ENCODE measurements at regions not wholly inside any gene's neighbourhood (a gene's known extent, or its start where the extent isn't known, plus 50 kb on each side); places are given as distances from the start of the nearest gene placed in this dataset.
A peak's percentile ranks its signal among the peaks of the same experiment; 100 is the strongest.

DNA sequence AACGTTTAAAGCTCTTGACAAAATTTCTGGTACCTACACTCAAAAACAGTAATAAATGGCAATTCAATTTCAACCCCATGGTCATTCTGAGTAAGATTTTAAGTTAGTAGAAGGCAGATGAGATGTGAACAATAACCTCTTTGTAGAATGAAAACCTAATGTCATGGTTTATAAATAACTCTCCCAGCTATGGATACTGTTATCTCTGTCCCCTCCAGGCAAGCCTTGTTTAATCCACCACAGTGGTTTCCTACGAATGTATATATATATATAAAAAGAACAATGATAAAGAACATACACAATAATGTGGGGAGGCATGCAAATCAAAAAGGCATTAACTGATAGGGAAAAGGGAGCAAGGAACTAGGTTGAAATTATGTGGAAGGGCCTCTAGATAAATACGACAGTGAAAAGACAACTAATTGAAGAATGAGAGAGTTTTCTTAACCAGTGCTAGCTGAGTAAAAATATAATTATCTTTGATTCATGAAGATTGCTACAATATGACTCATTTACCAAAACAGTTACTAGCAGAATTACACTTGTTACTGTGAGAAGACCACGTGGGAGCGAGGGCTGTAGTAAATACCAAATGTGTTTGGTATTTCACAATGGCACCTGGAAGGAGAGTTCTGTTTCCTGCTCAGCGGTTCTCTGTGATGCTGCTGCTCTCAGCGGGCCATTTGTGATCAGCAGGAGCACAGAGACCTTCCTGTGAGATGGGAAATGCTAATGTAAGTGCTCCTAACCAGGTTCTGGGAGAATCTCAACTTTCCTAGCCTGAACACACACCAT lies 173.7 kb downstream of the MBOAT1 start:
- no peaks in the 10 kb centered on the region for H3K9me2 ChIP-seq (ENCODE audit: insufficient read depth)
- no peak overlapping the region for H2AFZ ChIP-seq
- no peaks in the 10 kb centered on the region for H3F3A ChIP-seq (ENCODE audit: insufficient read depth)
- no peak overlapping the region for H3K4me2 ChIP-seq (ENCODE audit: unreplicated experiment)
- no peak overlapping the region for H3K9ac ChIP-seq
- H3K9me3 ChIP-seq (ENCODE audit: low read depth), result no peaks in the 10 kb centered on the region
- DNase-seq, result peak; percentile 32
- H3K79me2 ChIP-seq (ENCODE audit: insufficient read depth), result no peaks in the 10 kb centered on the region
- WGBS, 2 experiments (ENCODE audit: low coverage in 1 of 2, low lambda C conversion rate in 2 of 2, missing lambda C conversion rate in 2 of 2), result 51 to 56% methylated on average over 7 of the region's 7 CpGs
- H3K4me1 ChIP-seq (ENCODE audit: insufficient read depth), result no peaks in the 10 kb centered on the region
- H3K27me3 ChIP-seq (replicated peaks; ENCODE audit: insufficient read depth), result no peaks in the 10 kb centered on the region
- H4K20me1 ChIP-seq (ENCODE audit: insufficient read depth), result no peaks in the 10 kb centered on the region
- H3K27ac ChIP-seq, result no peak overlapping the region
- no peak for TF ChIP-seq EZH2phosphoT487 (IDR thresholded peaks at IDR 0.05; ENCODE audit: insufficient read depth, low read depth)
- TF ChIP-seq EZH2 (IDR thresholded peaks at IDR 0.05; ENCODE audit: insufficient read depth, poor library complexity, severe bottlenecking), result no peak
- H3K4me3 ChIP-seq, result no peak overlapping the region
- no peaks in the 10 kb centered on the region for H3K36me3 ChIP-seq (ENCODE audit: low read depth)
- in situ Hi-C loops (cut with MboI), result no loop called here

DNA sequence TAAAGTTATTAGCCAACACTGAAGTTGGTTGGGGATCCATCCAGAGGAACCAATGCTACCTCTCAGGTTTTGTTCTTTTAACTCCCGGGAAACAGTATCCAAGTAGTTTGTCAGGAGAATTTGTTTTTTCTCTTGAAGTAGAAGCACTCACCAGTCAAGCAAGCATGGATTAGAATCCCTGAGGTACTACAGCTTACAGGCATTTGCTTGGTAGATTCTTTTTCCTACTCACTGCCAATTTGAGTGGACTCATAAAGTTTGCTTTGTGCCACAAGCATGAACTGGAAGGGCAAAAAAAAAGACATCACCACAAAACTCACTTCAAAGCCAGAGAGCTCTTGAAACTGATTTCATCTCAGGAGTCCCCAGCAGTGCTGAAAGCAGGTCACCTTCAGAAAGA lies 167.4 kb downstream of the MBOAT1 start:
- no peaks in the 10 kb centered on the region for H3K27me3 ChIP-seq (replicated peaks; ENCODE audit: insufficient read depth)
- no peak for DNase-seq
- H3K9me2 ChIP-seq (ENCODE audit: insufficient read depth), result no peaks in the 10 kb centered on the region
- no peak overlapping the region for H3K9ac ChIP-seq
- H3K4me2 ChIP-seq (ENCODE audit: unreplicated experiment), result no peak overlapping the region
- no peaks in the 10 kb centered on the region for H3K79me2 ChIP-seq (ENCODE audit: insufficient read depth)
- no peak for TF ChIP-seq EZH2 (IDR thresholded peaks at IDR 0.05; ENCODE audit: insufficient read depth, poor library complexity, severe bottlenecking)
- TF ChIP-seq EZH2phosphoT487 (IDR thresholded peaks at IDR 0.05; ENCODE audit: insufficient read depth, low read depth), result no peak
- H3K9me3 ChIP-seq (ENCODE audit: low read depth), result no peaks in the 10 kb centered on the region
- H3F3A ChIP-seq (ENCODE audit: insufficient read depth), result no peaks in the 10 kb centered on the region
- no peak overlapping the region for H2AFZ ChIP-seq
- no peaks in the 10 kb centered on the region for H3K4me1 ChIP-seq (ENCODE audit: insufficient read depth)
- 48 to 60% methylated on average over 1 of the region's 1 CpG for WGBS, 2 experiments (ENCODE audit: low coverage in 1 of 2, low lambda C conversion rate in 2 of 2, missing lambda C conversion rate in 2 of 2)
- no peak overlapping the region for H3K4me3 ChIP-seq
- in situ Hi-C loops (cut with MboI), result no loop called here
- H3K27ac ChIP-seq, result no peak overlapping the region
- H4K20me1 ChIP-seq (ENCODE audit: insufficient read depth), result no peaks in the 10 kb centered on the region
- no peaks in the 10 kb centered on the region for H3K36me3 ChIP-seq (ENCODE audit: low read depth)

Measured in GM23248 (cell line).